AG04450 (cell line): ENCODE measurements at regions not wholly inside any gene's neighbourhood (a gene's known extent, or its start where the extent isn't known, plus 50 kb on each side); places are given as distances from the start of the nearest gene placed in this dataset.

Source experiments
- CTCF ChIA-PET: fragments of 300-600, 350-600 bp; formaldehyde crosslinking; extraction: SDS; loops from one replicate; lab custom pipeline; 2022; ENCODE audit warnings: antibody characterized with exemption, inconsistent platforms; lab: Charles Lee
- POLR2A ChIA-PET: fragments of 350-600 bp; formaldehyde crosslinking; extraction: SDS; loops from one replicate; lab custom pipeline; 2021; ENCODE audit warnings: antibody characterized with exemption, inconsistent platforms; lab: Yijun Ruan, JAX
- DNase-seq: peaks from one replicate; pipeline ENCODE4 v3.0.0-alpha.2; 2011; ENCODE audit warnings: low read depth, low spot score
- H3K27ac ChIP-seq: one replicate; pipeline ENCODE4 v1.5.1; 2012; ENCODE audit warnings: low read depth, low read length, control low read depth
- H3K27me3 ChIP-seq: one replicate; pipeline ENCODE4 v1.6.0; 2012; ENCODE audit warnings: low read length; ENCODE audit not compliant: control insufficient read depth, insufficient read depth
- H3K4me3 ChIP-seq: 2 replicates; pipeline ENCODE4 v1.5.1; 2011; ENCODE audit warnings: mild to moderate bottlenecking, low read depth, low read length, control low read depth
- H3K9me3 ChIP-seq: 2 replicates; pipeline ENCODE4 v1.5.1; 2012; ENCODE audit warnings: low read length; ENCODE audit not compliant: control insufficient read depth, insufficient read depth
- TF ChIP-seq, protein P1 (sequence below): IDR thresholded peaks from 2 replicates; pipeline ENCODE4 v1.5.1; 2011; ENCODE audit warnings: low read depth, low read length, control low read depth, inconsistent platforms

DNA sequence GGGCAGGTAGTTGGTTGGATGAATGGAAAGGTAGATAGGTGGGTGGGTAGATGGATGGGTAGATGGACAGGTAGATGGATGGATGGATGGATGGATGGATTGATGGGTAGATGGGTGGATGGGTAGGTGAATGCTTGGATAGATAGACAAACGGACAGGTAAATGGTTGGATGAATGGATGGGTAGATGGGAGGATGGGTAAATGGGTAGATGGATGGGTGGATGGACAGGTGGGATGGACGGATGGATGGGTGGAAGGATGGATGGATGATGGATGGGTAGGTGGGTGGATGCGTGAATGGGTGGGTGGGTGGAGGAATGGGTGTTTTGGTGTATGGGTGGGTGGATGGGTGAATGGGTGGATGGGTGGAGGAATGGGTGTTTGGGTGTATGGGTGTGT, 50.1 kb upstream of the ASAP2 start:
- POLR2A ChIA-PET, result no interaction called here
- no peak overlapping the region for H3K4me3 ChIP-seq
- CTCF ChIA-PET, result interaction anchor here (1.3 kb wide), 1 partner anchor 13 kb away, joined by 4 read pairs; no protein-coding TSS in a partner anchor

DNA sequence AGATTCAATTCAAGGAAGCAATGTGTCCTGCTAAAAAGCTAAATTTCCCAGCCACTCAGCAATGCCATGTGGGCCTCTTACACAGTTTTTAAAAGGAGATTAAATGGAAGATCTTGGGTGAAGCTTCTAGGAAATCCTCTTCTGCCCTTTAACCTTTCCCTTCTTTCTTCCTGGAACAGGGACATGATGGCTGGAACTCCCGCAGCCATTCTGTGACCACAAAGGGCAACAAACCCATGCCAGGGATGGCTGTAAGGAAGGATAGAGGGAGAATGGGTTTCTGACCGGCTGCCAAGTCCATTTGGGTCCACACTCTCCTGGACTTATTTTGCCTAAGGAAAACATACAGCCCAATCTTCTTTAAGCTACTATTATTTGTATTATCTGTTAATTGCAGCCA, 52.6 kb upstream of the ASAP2 start:
- no peak overlapping the region for H3K4me3 ChIP-seq
- POLR2A ChIA-PET, result interaction anchor here (0.6 kb wide), 1 partner anchor 281 kb away, joined by 4 read pairs; no protein-coding TSS in a partner anchor
- no peaks in the 10 kb centered on the region for H3K9me3 ChIP-seq
- no peak overlapping the region for H3K27ac ChIP-seq
- no peaks in the 10 kb centered on the region for H3K27me3 ChIP-seq
- CTCF ChIA-PET, result interaction anchor here (0.5 to 0.6 kb wide), 3 partner anchors 12 to 321 kb away, joined by 3 to 5 read pairs (median 3); no protein-coding TSS in a partner anchor
- no peak for DNase-seq
- TF ChIP-seq, protein P1, sequence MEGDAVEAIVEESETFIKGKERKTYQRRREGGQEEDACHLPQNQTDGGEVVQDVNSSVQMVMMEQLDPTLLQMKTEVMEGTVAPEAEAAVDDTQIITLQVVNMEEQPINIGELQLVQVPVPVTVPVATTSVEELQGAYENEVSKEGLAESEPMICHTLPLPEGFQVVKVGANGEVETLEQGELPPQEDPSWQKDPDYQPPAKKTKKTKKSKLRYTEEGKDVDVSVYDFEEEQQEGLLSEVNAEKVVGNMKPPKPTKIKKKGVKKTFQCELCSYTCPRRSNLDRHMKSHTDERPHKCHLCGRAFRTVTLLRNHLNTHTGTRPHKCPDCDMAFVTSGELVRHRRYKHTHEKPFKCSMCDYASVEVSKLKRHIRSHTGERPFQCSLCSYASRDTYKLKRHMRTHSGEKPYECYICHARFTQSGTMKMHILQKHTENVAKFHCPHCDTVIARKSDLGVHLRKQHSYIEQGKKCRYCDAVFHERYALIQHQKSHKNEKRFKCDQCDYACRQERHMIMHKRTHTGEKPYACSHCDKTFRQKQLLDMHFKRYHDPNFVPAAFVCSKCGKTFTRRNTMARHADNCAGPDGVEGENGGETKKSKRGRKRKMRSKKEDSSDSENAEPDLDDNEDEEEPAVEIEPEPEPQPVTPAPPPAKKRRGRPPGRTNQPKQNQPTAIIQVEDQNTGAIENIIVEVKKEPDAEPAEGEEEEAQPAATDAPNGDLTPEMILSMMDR, result no peak

More for the DNA sequence above, 50.1 kb upstream of the ASAP2 start:
- no peak for DNase-seq
- no peak overlapping the region for H3K27ac ChIP-seq
- TF ChIP-seq, protein P1, result no peak
- no peaks in the 10 kb centered on the region for H3K27me3 ChIP-seq
- H3K9me3 ChIP-seq, result no peaks in the 10 kb centered on the region

- POLR2A ChIA-PET, result no interaction called here
These were observed 53.0 kb upstream of the ASAP2 start for GRCh38 chr2:9153643-9153980.

GRCh38 chr2:9152975-9153642, 53.5 kb upstream of the ASAP2 start:
- CTCF ChIA-PET, result interaction anchor here (0.8 kb wide), 1 partner anchor 218 kb away, joined by 5 read pairs; no protein-coding TSS in a partner anchor
- DNase-seq, result no peak
- no peak overlapping the region for H3K27ac ChIP-seq
- POLR2A ChIA-PET, result no interaction called here
- no peaks in the 10 kb centered on the region for H3K9me3 ChIP-seq
- no peak overlapping the region for H3K4me3 ChIP-seq
- no peaks in the 10 kb centered on the region for H3K27me3 ChIP-seq
- TF ChIP-seq, protein P1, result no peak

More at GRCh38 chr2:9153643-9153980, 53.0 kb upstream of the ASAP2 start:
- TF ChIP-seq, protein P1, result no peak
- CTCF ChIA-PET, result interaction anchor here (0.6 kb wide), 1 partner anchor 12 kb away, joined by 3 read pairs; no protein-coding TSS in a partner anchor
- Histone ChIP-seq H3K27me3 (no peaks in the 10 kb centered on the region), H3K9me3 (no peaks in the 10 kb centered on the region), H3K4me3 (no peak overlapping the region), H3K27ac (no peak overlapping the region)
- DNase-seq, result no peak

DNA sequence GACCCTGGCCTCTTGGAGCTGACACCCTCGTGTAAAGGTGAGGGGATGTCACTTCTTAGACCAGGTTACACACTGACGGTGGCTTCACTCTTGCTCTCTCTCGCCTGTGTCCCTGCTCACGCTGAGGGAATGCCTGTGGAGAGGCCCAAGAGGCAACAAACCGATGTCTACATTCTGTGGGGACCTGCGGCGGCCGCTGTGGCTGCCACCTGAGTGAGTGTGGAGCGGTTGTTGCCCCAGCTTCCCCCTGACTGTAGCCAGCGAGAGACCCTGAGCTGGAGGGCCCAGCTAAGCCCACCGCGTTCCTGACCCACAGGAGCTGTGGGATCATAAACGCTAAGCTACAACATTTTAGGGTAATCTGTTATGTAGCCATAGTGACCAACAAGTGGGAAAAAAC, 55.7 kb upstream of the ASAP2 start:
- ChIA-PET POLR2A (no interaction called here), CTCF (interaction anchor here (1.1 kb wide), 1 partner anchor 8 kb away, joined by 4 read pairs; no protein-coding TSS in a partner anchor)
- TF ChIP-seq, protein P1, result no peak

More for the DNA sequence above, 55.7 kb upstream of the ASAP2 start:
- no peak overlapping the region for H3K4me3 ChIP-seq
- H3K27me3 ChIP-seq, result no peaks in the 10 kb centered on the region
- H3K27ac ChIP-seq, result no peak overlapping the region
- DNase-seq, result no peak
- H3K9me3 ChIP-seq, result no peaks in the 10 kb centered on the region; the same call in 1 of the 2 replicates
